GM19193 (cell line): ENCODE measurements at regions not wholly inside any gene's neighbourhood (a gene's known extent, or its start where the extent isn't known, plus 50 kb on each side); places are given as distances from the start of the nearest gene placed in this dataset.

ENCODE experiments used
- POLR2A ChIP-seq: IDR thresholded peaks from 4 replicates; pipeline ENCODE4 v1.6.1; 2011; ENCODE audit not compliant: insufficient read depth, insufficient read length; ENCODE audit errors: extremely low read depth

GRCh38 chr13:50156140-50156539 lies 140.9 kb downstream of the KCNRG start:
- TF ChIP-seq POLR2A: no peak

GRCh38 chr13:50156561-50157127 lies 141.4 kb downstream of the KCNRG start:
- no peak for TF ChIP-seq POLR2A

- TF ChIP-seq POLR2A: no peak
These were observed 143.3 kb downstream of the KCNRG start for GRCh38 chr13:50158385-50159165.

GRCh38 chr13:50159607-50160006 lies 144.4 kb downstream of the KCNRG start:
- TF ChIP-seq POLR2A: no peak

GRCh38 chr13:50161052-50161451 lies 145.8 kb downstream of the KCNRG start:
- no peak for TF ChIP-seq POLR2A

- TF ChIP-seq POLR2A: no peak
These were observed 146.8 kb downstream of the KCNRG start for GRCh38 chr13:50162001-50162400.

GRCh38 chr13:50162567-50162966 lies 147.3 kb downstream of the KCNRG start:
- TF ChIP-seq POLR2A: no peak

GRCh38 chr13:50167224-50167947 lies 152.1 kb downstream of the KCNRG start:
- no peak for TF ChIP-seq POLR2A

GRCh38 chr13:50167967-50168366 lies 152.7 kb downstream of the KCNRG start:
- TF ChIP-seq POLR2A: no peak

GRCh38 chr13:50168786-50169185 lies 153.5 kb downstream of the KCNRG start:
- TF ChIP-seq POLR2A: no peak

- TF ChIP-seq POLR2A: no peak
These were observed 155.3 kb downstream of the KCNRG start for GRCh38 chr13:50170447-50171037.

GRCh38 chr13:50171590-50172282 lies 156.5 kb downstream of the KCNRG start:
- no peak for TF ChIP-seq POLR2A

GRCh38 chr13:50174630-50175029 lies 159.4 kb downstream of the KCNRG start:
- no peak for TF ChIP-seq POLR2A

GRCh38 chr13:50179977-50180376 lies 164.7 kb downstream of the KCNRG start:
- TF ChIP-seq POLR2A: no peak

GRCh38 chr13:50187352-50188029 lies 172.2 kb downstream of the KCNRG start:
- TF ChIP-seq POLR2A: no peak

- TF ChIP-seq POLR2A: no peak
These were observed 173.5 kb downstream of the KCNRG start for GRCh38 chr13:50188696-50189095.
